ENCODE measurements at regions not wholly inside any gene's neighbourhood (a gene's known extent, or its start where the extent isn't known, plus 50 kb on each side); places are given as distances from the start of the nearest gene placed in this dataset.

- TF ChIP-seq, protein P1, sequence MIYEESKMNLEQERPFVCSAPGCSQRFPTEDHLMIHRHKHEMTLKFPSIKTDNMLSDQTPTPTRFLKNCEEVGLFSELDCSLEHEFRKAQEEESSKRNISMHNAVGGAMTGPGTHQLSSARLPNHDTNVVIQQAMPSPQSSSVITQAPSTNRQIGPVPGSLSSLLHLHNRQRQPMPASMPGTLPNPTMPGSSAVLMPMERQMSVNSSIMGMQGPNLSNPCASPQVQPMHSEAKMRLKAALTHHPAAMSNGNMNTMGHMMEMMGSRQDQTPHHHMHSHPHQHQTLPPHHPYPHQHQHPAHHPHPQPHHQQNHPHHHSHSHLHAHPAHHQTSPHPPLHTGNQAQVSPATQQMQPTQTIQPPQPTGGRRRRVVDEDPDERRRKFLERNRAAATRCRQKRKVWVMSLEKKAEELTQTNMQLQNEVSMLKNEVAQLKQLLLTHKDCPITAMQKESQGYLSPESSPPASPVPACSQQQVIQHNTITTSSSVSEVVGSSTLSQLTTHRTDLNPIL (CRISPR knock-in tag; IDR thresholded peaks at IDR 0.05; ENCODE audit: low read depth): no peak
- no peak for TF ChIP-seq ZC3H10 (CRISPR knock-in tag; IDR thresholded peaks at IDR 0.05)
- no peak for TF ChIP-seq ARNTL (CRISPR knock-in tag; IDR thresholded peaks at IDR 0.05; ENCODE audit: borderline replicate concordance, low read depth)
- no peak for TF ChIP-seq GLIS3 (CRISPR knock-in tag; IDR thresholded peaks at IDR 0.05)
- no peak for TF ChIP-seq ZNF565 (CRISPR knock-in tag; conservative IDR thresholded peaks at IDR 0.05; ENCODE audit: low read depth)
- no peak for TF ChIP-seq RARB (CRISPR knock-in tag; IDR thresholded peaks at IDR 0.05)
- no peak for TF ChIP-seq OSR1 (CRISPR knock-in tag; IDR thresholded peaks at IDR 0.05)
- TF ChIP-seq, protein P2, sequence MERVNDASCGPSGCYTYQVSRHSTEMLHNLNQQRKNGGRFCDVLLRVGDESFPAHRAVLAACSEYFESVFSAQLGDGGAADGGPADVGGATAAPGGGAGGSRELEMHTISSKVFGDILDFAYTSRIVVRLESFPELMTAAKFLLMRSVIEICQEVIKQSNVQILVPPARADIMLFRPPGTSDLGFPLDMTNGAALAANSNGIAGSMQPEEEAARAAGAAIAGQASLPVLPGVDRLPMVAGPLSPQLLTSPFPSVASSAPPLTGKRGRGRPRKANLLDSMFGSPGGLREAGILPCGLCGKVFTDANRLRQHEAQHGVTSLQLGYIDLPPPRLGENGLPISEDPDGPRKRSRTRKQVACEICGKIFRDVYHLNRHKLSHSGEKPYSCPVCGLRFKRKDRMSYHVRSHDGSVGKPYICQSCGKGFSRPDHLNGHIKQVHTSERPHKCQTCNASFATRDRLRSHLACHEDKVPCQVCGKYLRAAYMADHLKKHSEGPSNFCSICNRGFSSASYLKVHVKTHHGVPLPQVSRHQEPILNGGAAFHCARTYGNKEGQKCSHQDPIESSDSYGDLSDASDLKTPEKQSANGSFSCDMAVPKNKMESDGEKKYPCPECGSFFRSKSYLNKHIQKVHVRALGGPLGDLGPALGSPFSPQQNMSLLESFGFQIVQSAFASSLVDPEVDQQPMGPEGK (CRISPR knock-in tag; IDR thresholded peaks at IDR 0.05; ENCODE audit: borderline replicate concordance): no peak
- no peak for TF ChIP-seq ZNF70 (CRISPR knock-in tag; IDR thresholded peaks at IDR 0.05)
Observed at GRCh38 chr5:147046894-147047293, 168.3 kb upstream of the PPP2R2B start.

All from SK-N-SH treated with all-trans-retinoic acid at 6 μM for 48 hours (cell line).